HepG2 (cell line): ENCODE measurements at regions not wholly inside any gene's neighbourhood (a gene's known extent, or its start where the extent isn't known, plus 50 kb on each side); places are given as distances from the start of the nearest gene placed in this dataset.

Experiments used
- ATAC-seq: fragments of 200-7000 bp; cut with Tn5 transposase; 3 replicates; pipeline ENCODE4 v1.9.1; 2020; ENCODE audit warnings: mild to moderate bottlenecking, moderate library complexity
- BruUV-seq: library from RNA; stranded (reverse); fragments of 400-500 nt; replicated peaks from 2 replicates; lab custom pipeline; 2021; lab: Mats Ljungman, UMichigan
- CTCF ChIA-PET: fragments of 300-600 bp; formaldehyde crosslinking; extraction: SDS; loops from one replicate; lab custom pipeline; 2021; ENCODE audit warnings: low total read pairs, inconsistent platforms, low intra/inter-chr PET ratio; lab: Yijun Ruan, JAX
- POLR2A ChIA-PET: fragments of 350-600 bp; sonication (Branson Sonifier 250); formaldehyde crosslinking; loops from one replicate; lab custom pipeline; 2020; ENCODE audit warnings: antibody characterized with exemption, inconsistent platforms; lab: Yijun Ruan, JAX
- DNase-seq: peaks from one replicate; pipeline ENCODE4 v3.0.0-alpha.2; 2015; ENCODE audit warnings: low spot score
- FAIRE-seq: peaks from 3 replicates; lab custom pipeline; 2011; peaks lifted over from hg19 to GRCh38; lab: Jason Lieb, UNC
- H2AFZ ChIP-seq: one replicate; pipeline ENCODE4 v1.6.1; 2011; ENCODE audit warnings: low read length, inconsistent platforms
- H3K27ac ChIP-seq: fragments of 300-600 bp; 3 replicates; pipeline ENCODE4 v1.8.0; 2011; ENCODE audit warnings: mixed run types, mild to moderate bottlenecking, mixed read lengths, low read length, inconsistent platforms; ENCODE audit not compliant: insufficient read depth; ENCODE audit errors: extremely low read length
- H3K27me3 ChIP-seq, 2 experiments: fragments of 200-600 bp in 1 of 2; 2 replicates in 1 of 2; 3 replicates in 1 of 2; pipeline versions ENCODE4 v1.6.0 to v1.8.0; 2011; ENCODE audit warnings: low read length in 2 of 2, mild to moderate bottlenecking in 2 of 2, moderate library complexity in 2 of 2, inconsistent platforms in 1 of 2; ENCODE audit not compliant: insufficient read depth in 2 of 2, control insufficient read depth in 1 of 2
- H3K36me3 ChIP-seq, 2 experiments: fragments of 200-600 bp in 1 of 2; replicated peaks in 1 of 2; 2 replicates in 1 of 2; 3 replicates in 1 of 2; pipeline versions ENCODE4 v1.5.1 to v1.8.0; 2011; ENCODE audit warnings: low read length in 2 of 2, inconsistent platforms in 1 of 2; ENCODE audit not compliant: insufficient read depth in 2 of 2, control insufficient read depth in 1 of 2
- H3K4me1 ChIP-seq: 2 replicates; pipeline ENCODE4 v1.5.1; 2012; ENCODE audit warnings: low read length, inconsistent platforms; ENCODE audit not compliant: insufficient read depth
- H3K4me2 ChIP-seq: 2 replicates; pipeline ENCODE4 v1.6.0; 2011; ENCODE audit warnings: low read depth, low read length, inconsistent platforms
- H3K4me3 ChIP-seq, 3 experiments: fragments of 200-600 bp in 1 of 3; sonication (generic), shearing (Covaris generic) in 1 of 3; replicated peaks in 1 of 3; 2 replicates each; pipeline ENCODE4 v1.5.1; 2011 to 2016; ENCODE audit warnings: low read length in 3 of 3, inconsistent platforms in 2 of 3, low read depth in 2 of 3, mild to moderate bottlenecking in 2 of 3, control low read depth in 1 of 3, mixed read lengths in 1 of 3; ENCODE audit not compliant: insufficient read depth in 1 of 3
- H3K79me2 ChIP-seq: one replicate; pipeline ENCODE4 v1.6.1; 2011; ENCODE audit warnings: low read length, inconsistent platforms; ENCODE audit not compliant: insufficient read depth
- H3K9ac ChIP-seq: 2 replicates; pipeline ENCODE4 v1.6.0; 2011; ENCODE audit warnings: mild to moderate bottlenecking, low read depth, low read length, inconsistent platforms; ENCODE audit not compliant: insufficient read depth
- H3K9me3 ChIP-seq: 2 replicates; pipeline ENCODE4 v1.5.1; 2012; ENCODE audit warnings: mild to moderate bottlenecking, low read length
- H4K20me1 ChIP-seq: 2 replicates; pipeline ENCODE4 v1.6.0; 2011; ENCODE audit warnings: inconsistent platforms, mild to moderate bottlenecking, low read length, moderate library complexity; ENCODE audit not compliant: insufficient read depth
- ELF1 ChIP-seq: sonication (generic); formaldehyde crosslinking; IDR thresholded peaks from 2 replicates; pipeline ENCODE4 v1.4.0; 2020; ENCODE audit warnings: missing genetic modification reagents
- HOXA5 ChIP-seq: sonication (generic); formaldehyde crosslinking; IDR thresholded peaks from 2 replicates; pipeline ENCODE4 v1.4.0; 2020; ENCODE audit warnings: missing genetic modification reagents
- KLF6 ChIP-seq: IDR thresholded peaks from 2 replicates; pipeline ENCODE4 v1.8.0; 2016; ENCODE audit warnings: missing biosample characterization, missing genetic modification reagents
- MAFF ChIP-seq: IDR thresholded peaks from 2 replicates; pipeline ENCODE4 v1.6.1; 2011; ENCODE audit warnings: low read depth, low read length, improper control_type of control experiment
- MAFK ChIP-seq, 2 experiments: IDR thresholded peaks in 1 of 2; conservative IDR thresholded peaks in 1 of 2; 2 replicates each; pipeline ENCODE4 v1.6.1; 2011; ENCODE audit warnings: improper control_type of control experiment in 2 of 2, low read length in 2 of 2
- NR2F2 ChIP-seq: IDR thresholded peaks from 2 replicates; pipeline ENCODE4 v1.6.1; 2012; ENCODE audit warnings: low read depth, inconsistent platforms, borderline replicate concordance
- PHF5A ChIP-seq: IDR thresholded peaks from one replicate; pipeline ENCODE4 v1.6.1; 2018; ENCODE audit warnings: low read depth, missing genetic modification reagents; ENCODE audit not compliant: unreplicated experiment
- SMAD9 ChIP-seq: sonication (generic); formaldehyde crosslinking; IDR thresholded peaks from 2 replicates; pipeline ENCODE4 v1.5.1; 2020; ENCODE audit warnings: mild to moderate bottlenecking, missing genetic modification reagents
- ZNF232 ChIP-seq: sonication (generic); formaldehyde crosslinking; IDR thresholded peaks from 2 replicates; pipeline ENCODE4 v1.4.0; 2020; ENCODE audit warnings: missing genetic modification reagents, borderline replicate concordance
- ZNF253 ChIP-seq: sonication (generic); formaldehyde crosslinking; IDR thresholded peaks from 2 replicates; pipeline ENCODE4 v1.8.0; 2022; ENCODE audit warnings: mild to moderate bottlenecking, missing genetic modification reagents, borderline replicate concordance
- ZNF484 ChIP-seq: sonication (generic); formaldehyde crosslinking; IDR thresholded peaks from 2 replicates; pipeline ENCODE4 v1.5.1; 2020; ENCODE audit warnings: mild to moderate bottlenecking, low read depth, missing genetic modification reagents, borderline replicate concordance
- WGBS: methylation state at CpG from one replicate; pipeline ENCODE4 v1.1.6; 2017; ENCODE audit warnings: low lambda C conversion rate; 5-methylcytosine and 5-hydroxymethylcytosine counted together
- in situ Hi-C: cut with HindIII; loops from 2 replicates; pipeline ENCODE4 v1.10.0; 2017; ENCODE audit warnings: low pct_unique_long_range_greater_than_20kb; ENCODE audit not compliant: extremely low pct_ligation_motif_present
- intact Hi-C: fragments of 100-400 bp; cut with micrococcal nuclease; formaldehyde crosslinking; loops from one replicate; pipeline ENCODE4 v1.10.0; 2022; ENCODE audit not compliant: unreplicated experiment
- TF ChIP-seq, protein P1 (sequence below): sonication (generic); IDR thresholded peaks from 2 replicates; pipeline ENCODE4 v1.6.1; 2016; ENCODE audit warnings: low read depth, borderline replicate concordance
- TF ChIP-seq, protein P2 (sequence below): sonication (generic); formaldehyde crosslinking; IDR thresholded peaks from 2 replicates; pipeline ENCODE4 v1.4.0; 2020; ENCODE audit warnings: missing genetic modification reagents
- TF ChIP-seq, protein P3 (sequence below): sonication (generic); formaldehyde crosslinking; conservative IDR thresholded peaks from 2 replicates; pipeline ENCODE4 v1.8.0; 2022; ENCODE audit warnings: low read depth, missing genetic modification reagents
- TF ChIP-seq, protein P4 (sequence below): sonication (generic); formaldehyde crosslinking; IDR thresholded peaks from 2 replicates; pipeline ENCODE4 v1.5.0; 2020; ENCODE audit warnings: missing genetic modification reagents, mild to moderate bottlenecking, borderline replicate concordance

DNA sequence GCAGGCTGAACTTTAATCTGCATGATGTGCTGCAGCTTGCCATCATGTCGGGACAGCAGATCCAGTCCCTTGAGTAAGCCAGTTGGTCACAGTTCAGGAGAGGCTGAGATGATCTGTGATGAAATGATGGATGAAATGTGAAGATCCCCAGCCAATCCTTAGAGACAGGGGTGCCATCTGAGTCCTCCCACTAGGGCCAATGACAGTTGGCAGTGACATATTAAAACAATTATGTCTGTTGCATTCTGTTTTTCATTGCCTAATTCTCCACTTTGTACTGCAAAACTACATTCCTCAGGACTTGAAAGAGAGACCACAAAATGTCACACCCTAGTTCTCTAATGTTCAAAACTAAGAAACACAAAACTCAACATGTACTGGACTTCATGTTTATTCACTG lies 66.3 kb upstream of the CAV2 start (continued):
- TF ChIP-seq ELF1 (CRISPR knock-in tag), result no peak
- no peak for TF ChIP-seq PHF5A (CRISPR knock-in tag)
- no peak for TF ChIP-seq NR2F2
- TF ChIP-seq ZNF232 (CRISPR knock-in tag), result no peak
- TF ChIP-seq, all 625 proteins: peak for 0

DNA sequence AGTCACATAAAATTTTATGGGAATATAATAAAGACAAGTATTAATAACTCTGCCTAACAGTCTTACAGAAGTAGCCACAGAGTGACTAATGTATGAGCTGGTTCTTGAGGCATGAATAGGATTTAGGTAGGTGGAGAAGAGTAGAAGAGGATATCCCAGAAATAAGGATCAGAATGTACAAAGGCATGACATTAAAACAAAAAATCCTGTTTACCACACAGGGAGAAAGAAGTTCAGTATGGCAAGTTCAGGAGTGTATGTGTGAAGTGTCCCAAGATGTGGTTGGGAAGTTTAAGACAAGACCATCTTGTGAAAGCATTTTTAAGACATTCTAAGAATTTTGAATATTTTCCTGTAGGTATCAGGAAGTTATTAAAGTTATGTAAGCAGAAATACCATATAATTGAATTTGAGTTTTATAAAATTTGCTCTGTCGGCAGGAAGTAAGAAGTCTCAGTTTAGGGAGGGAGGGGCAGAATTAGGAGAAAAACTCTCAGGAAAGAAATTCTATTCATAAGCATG lies 64.7 kb upstream of the CAV2 start:
- Histone ChIP-seq H3K9ac (no peak overlapping the region), H3K4me3 (no peak overlapping the region), H3K4me2 (no peak overlapping the region), H3K36me3 (no peaks in the 10 kb centered on the region), H3K9me3 (no peaks in the 10 kb centered on the region), H2AFZ (no peak overlapping the region), H3K27me3 (no peaks in the 10 kb centered on the region), H3K27ac (no peak overlapping the region), H4K20me1 (no peaks in the 10 kb centered on the region), H3K79me2 (no peaks in the 10 kb centered on the region), H3K4me1 (no peaks in the 10 kb centered on the region)
- intact Hi-C loops (no loop called here), in situ Hi-C loops (no loop called here)
- BruUV-seq, result no TSS peak
- 97% methylated on average over 1 of the region's 1 CpG for WGBS
- POLR2A ChIA-PET, result no interaction called here
- CTCF ChIA-PET, result no interaction called here
- no peak for ATAC-seq
- FAIRE-seq, result no peak
- TF ChIP-seq MAFF (0 out of 2 replicates have a peak, but pooled peaks have one; percentile 26), MAFK (conservative IDR thresholded peaks at IDR 0.05 in 1 of 2, IDR thresholded peaks at IDR 0.05 in 1 of 2; ENCODE audit: low read length in 2 of 2) (peak in 1 of 2 experiments; percentile 53; a peak in 2 of 4 replicates), SMAD9 (CRISPR knock-in tag) (no peak)
- no peak for DNase-seq

DNA sequence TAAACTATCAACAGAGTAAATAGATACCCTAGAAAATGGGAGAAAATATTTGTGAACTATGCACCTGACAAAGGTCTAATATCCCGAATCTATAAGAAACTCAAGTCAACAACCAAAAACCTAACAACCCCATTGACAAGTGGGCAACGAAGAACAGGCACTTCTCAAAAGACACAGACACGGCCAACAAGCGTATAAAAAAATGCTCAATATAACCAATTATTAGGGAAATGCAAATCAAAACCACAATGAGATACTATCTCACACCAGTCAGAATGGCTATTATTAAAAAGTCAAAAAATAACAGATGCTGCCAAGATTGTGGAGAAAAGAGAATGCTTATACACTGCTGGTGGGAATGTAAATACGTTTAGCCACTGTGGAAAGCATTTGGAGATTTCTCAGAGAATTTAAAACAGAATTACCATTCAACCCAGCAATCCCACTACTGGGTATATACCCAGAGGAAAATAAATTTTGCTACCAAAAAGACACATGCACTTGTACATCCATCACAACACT lies 63.2 kb upstream of the CAV2 start:
- no peak overlapping the region for H3K27ac ChIP-seq
- DNase-seq, result no peak
- intact Hi-C loops (no loop called here), in situ Hi-C loops (no loop called here)
- no peak overlapping the region for H3K9ac ChIP-seq
- CTCF ChIA-PET, result no interaction called here
- BruUV-seq, result no TSS peak
- POLR2A ChIA-PET, result no interaction called here
- H3K36me3 ChIP-seq, result no peaks in the 10 kb centered on the region
- no peaks in the 10 kb centered on the region for H3K4me1 ChIP-seq
- no peak for FAIRE-seq
- 8% methylated on average over 5 of the region's 5 CpGs for WGBS
- no peak overlapping the region for H3K4me3 ChIP-seq
- no peak for ATAC-seq
- no peaks in the 10 kb centered on the region for H4K20me1 ChIP-seq
- H3K79me2 ChIP-seq, result no peaks in the 10 kb centered on the region
- no peak overlapping the region for H3K4me2 ChIP-seq
- H3K9me3 ChIP-seq, result no peaks in the 10 kb centered on the region
- no peaks in the 10 kb centered on the region for H3K27me3 ChIP-seq
- H2AFZ ChIP-seq, result no peak overlapping the region
- TF ChIP-seq, protein P1, sequence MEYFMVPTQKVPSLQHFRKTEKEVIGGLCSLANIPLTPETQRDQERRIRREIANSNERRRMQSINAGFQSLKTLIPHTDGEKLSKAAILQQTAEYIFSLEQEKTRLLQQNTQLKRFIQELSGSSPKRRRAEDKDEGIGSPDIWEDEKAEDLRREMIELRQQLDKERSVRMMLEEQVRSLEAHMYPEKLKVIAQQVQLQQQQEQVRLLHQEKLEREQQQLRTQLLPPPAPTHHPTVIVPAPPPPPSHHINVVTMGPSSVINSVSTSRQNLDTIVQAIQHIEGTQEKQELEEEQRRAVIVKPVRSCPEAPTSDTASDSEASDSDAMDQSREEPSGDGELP, result no peak
- no peak for TF ChIP-seq HOXA5 (CRISPR knock-in tag)
- TF ChIP-seq ZNF484 (CRISPR knock-in tag), result no peak
- TF ChIP-seq, protein P2, sequence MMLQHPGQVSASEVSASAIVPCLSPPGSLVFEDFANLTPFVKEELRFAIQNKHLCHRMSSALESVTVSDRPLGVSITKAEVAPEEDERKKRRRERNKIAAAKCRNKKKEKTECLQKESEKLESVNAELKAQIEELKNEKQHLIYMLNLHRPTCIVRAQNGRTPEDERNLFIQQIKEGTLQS, result no peak
- TF ChIP-seq KLF6 (CRISPR knock-in tag), result no peak
- TF ChIP-seq ZNF253 (CRISPR knock-in tag), result no peak
- TF ChIP-seq, protein P3, sequence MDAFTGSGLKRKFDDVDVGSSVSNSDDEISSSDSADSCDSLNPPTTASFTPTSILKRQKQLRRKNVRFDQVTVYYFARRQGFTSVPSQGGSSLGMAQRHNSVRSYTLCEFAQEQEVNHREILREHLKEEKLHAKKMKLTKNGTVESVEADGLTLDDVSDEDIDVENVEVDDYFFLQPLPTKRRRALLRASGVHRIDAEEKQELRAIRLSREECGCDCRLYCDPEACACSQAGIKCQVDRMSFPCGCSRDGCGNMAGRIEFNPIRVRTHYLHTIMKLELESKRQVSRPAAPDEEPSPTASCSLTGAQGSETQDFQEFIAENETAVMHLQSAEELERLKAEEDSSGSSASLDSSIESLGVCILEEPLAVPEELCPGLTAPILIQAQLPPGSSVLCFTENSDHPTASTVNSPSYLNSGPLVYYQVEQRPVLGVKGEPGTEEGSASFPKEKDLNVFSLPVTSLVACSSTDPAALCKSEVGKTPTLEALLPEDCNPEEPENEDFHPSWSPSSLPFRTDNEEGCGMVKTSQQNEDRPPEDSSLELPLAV (CRISPR knock-in tag), result no peak
- TF ChIP-seq, protein P4, sequence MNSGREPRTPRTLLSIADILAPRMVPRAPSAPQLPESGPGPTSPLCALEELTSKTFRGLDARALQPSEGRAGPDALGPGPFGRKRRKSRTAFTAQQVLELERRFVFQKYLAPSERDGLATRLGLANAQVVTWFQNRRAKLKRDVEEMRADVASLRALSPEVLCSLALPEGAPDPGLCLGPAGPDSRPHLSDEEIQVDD (CRISPR knock-in tag), result no peak
